ENCODE measurements at regions not wholly inside any gene's neighbourhood (a gene's known extent, or its start where the extent isn't known, plus 50 kb on each side); places are given as distances from the start of the nearest gene placed in this dataset.

DNA sequence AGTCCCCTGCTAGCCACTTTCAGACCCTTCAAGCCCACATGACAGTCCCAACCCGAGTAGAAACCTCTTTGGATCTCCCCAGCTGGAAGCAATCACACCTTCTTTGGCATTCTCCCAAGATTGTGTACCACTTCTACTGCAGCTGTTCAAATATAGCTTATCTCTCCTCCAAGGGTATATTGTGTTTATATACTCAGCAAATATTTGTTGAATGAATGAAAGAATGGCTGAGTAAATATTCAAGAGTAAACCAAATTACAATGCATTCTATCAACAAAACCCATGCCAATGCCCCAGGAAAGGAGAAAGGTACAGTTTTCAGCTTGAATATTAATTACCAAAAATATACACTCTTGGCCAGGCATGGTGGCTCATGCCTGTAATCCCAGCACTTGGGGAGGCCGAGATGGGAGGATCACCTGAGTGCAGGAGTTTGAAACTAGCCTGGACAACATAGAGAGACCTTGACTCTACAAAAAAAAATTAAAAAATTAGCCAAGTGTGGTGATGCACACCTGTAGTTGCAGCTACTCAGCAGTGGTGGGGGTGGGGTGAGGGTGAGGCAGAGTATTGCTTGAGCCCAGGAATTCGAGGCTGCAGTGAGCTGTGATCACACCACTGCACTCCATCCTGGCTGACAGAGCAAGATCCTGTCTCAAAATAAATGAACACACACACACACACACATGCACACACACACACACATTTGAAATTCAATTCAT lies 68.5 kb downstream of the NIBAN1 start:
- TF ChIP-seq POLR2AphosphoS5 (IDR thresholded peaks at IDR 0.05; ENCODE audit: low read depth) (no peak), EZH2 (IDR thresholded peaks at IDR 0.05; ENCODE audit: low read depth, unreplicated experiment) (no peak), EZH2phosphoT487 (IDR thresholded peaks at IDR 0.05; ENCODE audit: unreplicated experiment) (no peak), ZNF331 (CRISPR knock-in tag; IDR thresholded peaks at IDR 0.05; ENCODE audit: low read depth) (no peak)
- TF ChIP-seq, protein P1, sequence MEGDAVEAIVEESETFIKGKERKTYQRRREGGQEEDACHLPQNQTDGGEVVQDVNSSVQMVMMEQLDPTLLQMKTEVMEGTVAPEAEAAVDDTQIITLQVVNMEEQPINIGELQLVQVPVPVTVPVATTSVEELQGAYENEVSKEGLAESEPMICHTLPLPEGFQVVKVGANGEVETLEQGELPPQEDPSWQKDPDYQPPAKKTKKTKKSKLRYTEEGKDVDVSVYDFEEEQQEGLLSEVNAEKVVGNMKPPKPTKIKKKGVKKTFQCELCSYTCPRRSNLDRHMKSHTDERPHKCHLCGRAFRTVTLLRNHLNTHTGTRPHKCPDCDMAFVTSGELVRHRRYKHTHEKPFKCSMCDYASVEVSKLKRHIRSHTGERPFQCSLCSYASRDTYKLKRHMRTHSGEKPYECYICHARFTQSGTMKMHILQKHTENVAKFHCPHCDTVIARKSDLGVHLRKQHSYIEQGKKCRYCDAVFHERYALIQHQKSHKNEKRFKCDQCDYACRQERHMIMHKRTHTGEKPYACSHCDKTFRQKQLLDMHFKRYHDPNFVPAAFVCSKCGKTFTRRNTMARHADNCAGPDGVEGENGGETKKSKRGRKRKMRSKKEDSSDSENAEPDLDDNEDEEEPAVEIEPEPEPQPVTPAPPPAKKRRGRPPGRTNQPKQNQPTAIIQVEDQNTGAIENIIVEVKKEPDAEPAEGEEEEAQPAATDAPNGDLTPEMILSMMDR (conservative IDR thresholded peaks at IDR 0.05; ENCODE audit: low read depth in 2 of 2) = no peak
- TF ChIP-seq, protein P2, sequence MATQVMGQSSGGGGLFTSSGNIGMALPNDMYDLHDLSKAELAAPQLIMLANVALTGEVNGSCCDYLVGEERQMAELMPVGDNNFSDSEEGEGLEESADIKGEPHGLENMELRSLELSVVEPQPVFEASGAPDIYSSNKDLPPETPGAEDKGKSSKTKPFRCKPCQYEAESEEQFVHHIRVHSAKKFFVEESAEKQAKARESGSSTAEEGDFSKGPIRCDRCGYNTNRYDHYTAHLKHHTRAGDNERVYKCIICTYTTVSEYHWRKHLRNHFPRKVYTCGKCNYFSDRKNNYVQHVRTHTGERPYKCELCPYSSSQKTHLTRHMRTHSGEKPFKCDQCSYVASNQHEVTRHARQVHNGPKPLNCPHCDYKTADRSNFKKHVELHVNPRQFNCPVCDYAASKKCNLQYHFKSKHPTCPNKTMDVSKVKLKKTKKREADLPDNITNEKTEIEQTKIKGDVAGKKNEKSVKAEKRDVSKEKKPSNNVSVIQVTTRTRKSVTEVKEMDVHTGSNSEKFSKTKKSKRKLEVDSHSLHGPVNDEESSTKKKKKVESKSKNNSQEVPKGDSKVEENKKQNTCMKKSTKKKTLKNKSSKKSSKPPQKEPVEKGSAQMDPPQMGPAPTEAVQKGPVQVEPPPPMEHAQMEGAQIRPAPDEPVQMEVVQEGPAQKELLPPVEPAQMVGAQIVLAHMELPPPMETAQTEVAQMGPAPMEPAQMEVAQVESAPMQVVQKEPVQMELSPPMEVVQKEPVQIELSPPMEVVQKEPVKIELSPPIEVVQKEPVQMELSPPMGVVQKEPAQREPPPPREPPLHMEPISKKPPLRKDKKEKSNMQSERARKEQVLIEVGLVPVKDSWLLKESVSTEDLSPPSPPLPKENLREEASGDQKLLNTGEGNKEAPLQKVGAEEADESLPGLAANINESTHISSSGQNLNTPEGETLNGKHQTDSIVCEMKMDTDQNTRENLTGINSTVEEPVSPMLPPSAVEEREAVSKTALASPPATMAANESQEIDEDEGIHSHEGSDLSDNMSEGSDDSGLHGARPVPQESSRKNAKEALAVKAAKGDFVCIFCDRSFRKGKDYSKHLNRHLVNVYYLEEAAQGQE (IDR thresholded peaks at IDR 0.05; ENCODE audit: unreplicated experiment) = no peak
- TF ChIP-seq, protein P3, sequence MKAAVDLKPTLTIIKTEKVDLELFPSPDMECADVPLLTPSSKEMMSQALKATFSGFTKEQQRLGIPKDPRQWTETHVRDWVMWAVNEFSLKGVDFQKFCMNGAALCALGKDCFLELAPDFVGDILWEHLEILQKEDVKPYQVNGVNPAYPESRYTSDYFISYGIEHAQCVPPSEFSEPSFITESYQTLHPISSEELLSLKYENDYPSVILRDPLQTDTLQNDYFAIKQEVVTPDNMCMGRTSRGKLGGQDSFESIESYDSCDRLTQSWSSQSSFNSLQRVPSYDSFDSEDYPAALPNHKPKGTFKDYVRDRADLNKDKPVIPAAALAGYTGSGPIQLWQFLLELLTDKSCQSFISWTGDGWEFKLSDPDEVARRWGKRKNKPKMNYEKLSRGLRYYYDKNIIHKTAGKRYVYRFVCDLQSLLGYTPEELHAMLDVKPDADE (IDR thresholded peaks at IDR 0.05) = no peak
